NCI-H2196 (cell line): ENCODE measurements at regions not wholly inside any gene's neighbourhood (a gene's known extent, or its start where the extent isn't known, plus 50 kb on each side); places are given as distances from the start of the nearest gene placed in this dataset.

Source experiments
- DNase-seq: peaks from one replicate; lab custom pipeline; 2025; ENCODE audit not compliant: unreplicated experiment; lab: John Stamatoyannopoulos, UW

- DNase-seq, result no peak
Observed at GRCh38 chr7:144997512-144997911, 161.7 kb upstream of the TPK1 start.

GRCh38 chr7:144995495-144995894 lies 159.6 kb upstream of the TPK1 start:
- no peak for DNase-seq

- no peak for DNase-seq
Observed at GRCh38 chr7:144991041-144991440, 155.2 kb upstream of the TPK1 start.

- DNase-seq, result no peak
Observed at GRCh38 chr7:144987686-144988085, 151.8 kb upstream of the TPK1 start.

- DNase-seq, result no peak
Observed at GRCh38 chr7:144982133-144982532, 146.3 kb upstream of the TPK1 start.

GRCh38 chr7:144975882-144976281 lies 140.0 kb upstream of the TPK1 start:
- no peak for DNase-seq

GRCh38 chr7:144969787-144970186 lies 133.9 kb upstream of the TPK1 start:
- no peak for DNase-seq

GRCh38 chr7:144960763-144961162 lies 124.9 kb upstream of the TPK1 start:
- no peak for DNase-seq

- DNase-seq, result no peak
Observed at GRCh38 chr7:144957998-144958397, 122.1 kb upstream of the TPK1 start.

GRCh38 chr7:144955422-144955821 lies 119.6 kb upstream of the TPK1 start:
- DNase-seq, result no peak

- no peak for DNase-seq
Observed at GRCh38 chr7:144941127-144941526, 105.3 kb upstream of the TPK1 start.

- no peak for DNase-seq
Observed at GRCh38 chr7:144937199-144937598, 101.3 kb upstream of the TPK1 start.

- no peak for DNase-seq
Observed at GRCh38 chr7:144936314-144936713, 100.5 kb upstream of the TPK1 start.

GRCh38 chr7:144910411-144910810 lies 74.6 kb upstream of the TPK1 start:
- no peak for DNase-seq

- no peak for DNase-seq
Observed at GRCh38 chr7:144908943-144909556, 73.2 kb upstream of the TPK1 start.

GRCh38 chr7:144908324-144908723 lies 72.5 kb upstream of the TPK1 start:
- DNase-seq, result no peak

- DNase-seq, result no peak
Observed at GRCh38 chr7:144907577-144907976, 71.7 kb upstream of the TPK1 start.

- DNase-seq, result no peak
Observed at GRCh38 chr7:144903201-144903600, 67.3 kb upstream of the TPK1 start.

- DNase-seq, result no peak
Observed at GRCh38 chr7:144892761-144893160, 56.9 kb upstream of the TPK1 start.
